GM11168 (cell line): ENCODE measurements at regions not wholly inside any gene's neighbourhood (a gene's known extent, or its start where the extent isn't known, plus 50 kb on each side); places are given as distances from the start of the nearest gene placed in this dataset.

Experiments used
- in situ Hi-C: fragments of 300-500 bp; cut with MboI; formaldehyde crosslinking; loops from one replicate; pipeline ENCODE4 v1.12.0; 2022; ENCODE audit warnings: low sequenced_read_pairs; ENCODE audit not compliant: unreplicated experiment

DNA sequence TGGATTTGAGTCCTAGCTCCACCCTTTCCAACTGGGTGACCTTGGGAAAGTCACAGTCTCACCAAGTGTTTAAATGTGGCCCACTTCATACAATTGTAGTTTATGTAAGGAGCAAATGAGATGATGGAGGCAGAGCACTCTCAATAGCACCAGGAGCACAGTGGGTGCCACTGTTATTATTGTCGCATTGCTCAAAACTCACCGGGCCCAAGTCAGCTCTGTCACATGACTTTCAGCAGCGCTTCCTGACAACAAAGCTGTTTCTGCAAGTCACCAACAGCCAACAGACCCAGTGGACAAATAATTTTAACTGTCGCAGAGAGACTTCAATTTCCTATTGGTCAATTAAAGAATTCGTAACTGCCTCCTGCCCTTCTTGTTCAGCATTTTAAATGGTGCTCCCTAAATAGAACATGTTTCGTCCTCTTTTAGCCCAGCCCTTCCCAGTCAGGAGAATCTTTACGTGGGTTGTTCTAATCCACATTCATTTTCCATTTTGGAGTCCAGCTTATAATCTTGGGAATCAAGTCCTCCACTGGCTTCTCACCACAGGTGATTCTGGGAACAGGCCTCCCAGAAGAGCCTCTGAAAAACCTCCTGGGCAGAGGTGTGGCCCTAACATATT is 415.6 kb upstream of the NPVF start:
- in situ Hi-C loops, result no loop called here

DNA sequence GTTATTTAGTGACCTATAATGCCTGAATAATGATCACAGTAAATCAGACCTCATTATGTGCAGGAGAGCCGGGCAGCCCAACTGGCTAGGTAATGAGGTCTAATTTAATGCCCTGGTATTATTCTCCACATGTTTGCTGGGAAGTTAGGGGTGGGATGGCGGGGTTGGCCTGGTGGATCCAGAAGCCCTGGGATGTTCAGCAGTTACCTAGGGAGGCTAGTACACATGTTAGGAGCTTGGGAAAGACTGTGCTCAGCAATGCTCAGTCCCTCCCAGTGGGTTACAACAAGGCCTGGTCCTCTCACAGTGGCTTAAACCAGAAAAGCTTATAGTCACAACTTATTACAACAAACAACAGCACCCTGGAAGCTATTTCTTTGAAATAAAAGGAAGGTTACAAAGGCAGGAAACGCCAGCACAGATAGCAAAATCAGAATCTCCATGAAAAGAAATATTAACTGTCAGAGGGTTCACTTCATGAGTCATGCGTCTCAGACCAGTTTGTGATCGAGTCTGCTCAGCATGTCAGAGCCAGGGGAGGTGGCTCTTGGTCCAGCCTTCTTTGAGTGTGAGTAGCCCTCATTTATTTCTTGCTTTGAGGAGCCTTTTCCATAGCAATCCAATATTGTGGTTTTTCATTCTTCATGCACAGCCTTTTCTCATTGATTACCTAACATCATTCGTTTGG is 418.6 kb upstream of the NPVF start:
- in situ Hi-C loops, result no loop called here

DNA sequence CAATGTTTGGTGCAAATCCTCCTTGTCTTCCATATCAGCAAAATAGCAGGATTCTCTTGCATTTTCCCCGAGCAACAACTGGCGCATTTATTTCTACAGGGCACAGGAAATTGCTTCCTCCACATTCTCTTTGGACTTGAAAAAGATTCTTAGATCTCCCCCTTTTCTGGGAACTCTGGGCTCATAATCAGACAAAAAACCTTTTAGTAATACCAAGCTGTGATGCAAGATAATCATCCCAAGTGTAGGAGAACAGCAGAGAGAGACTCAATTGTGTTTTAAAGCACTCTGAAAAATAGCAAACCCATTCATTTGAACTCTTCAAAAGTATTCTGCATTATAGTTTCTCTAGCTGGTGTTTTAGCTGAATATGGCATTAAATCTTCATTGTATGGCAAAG is 419.6 kb upstream of the NPVF start:
- in situ Hi-C loops, result no loop called here

DNA sequence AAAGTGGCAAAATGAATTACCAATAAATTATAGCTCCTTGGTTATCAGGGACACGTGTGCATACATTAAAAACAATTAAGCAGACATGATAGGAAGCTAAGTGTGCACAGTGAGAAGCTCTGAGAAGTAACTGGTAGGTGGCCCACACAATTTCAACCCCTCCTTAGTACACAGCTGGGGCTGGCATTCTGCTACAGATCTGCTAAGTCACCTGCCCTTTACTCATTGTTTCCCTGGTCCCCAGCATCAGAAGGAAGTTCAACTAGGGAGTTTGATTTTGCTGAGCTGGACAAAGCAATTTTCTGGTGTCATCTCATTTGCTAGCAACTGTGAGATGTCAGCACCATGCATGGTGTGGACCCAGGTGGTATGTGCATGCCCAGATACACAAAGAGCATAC is 424.1 kb upstream of the NPVF start:
- in situ Hi-C loops, result no loop called here

DNA sequence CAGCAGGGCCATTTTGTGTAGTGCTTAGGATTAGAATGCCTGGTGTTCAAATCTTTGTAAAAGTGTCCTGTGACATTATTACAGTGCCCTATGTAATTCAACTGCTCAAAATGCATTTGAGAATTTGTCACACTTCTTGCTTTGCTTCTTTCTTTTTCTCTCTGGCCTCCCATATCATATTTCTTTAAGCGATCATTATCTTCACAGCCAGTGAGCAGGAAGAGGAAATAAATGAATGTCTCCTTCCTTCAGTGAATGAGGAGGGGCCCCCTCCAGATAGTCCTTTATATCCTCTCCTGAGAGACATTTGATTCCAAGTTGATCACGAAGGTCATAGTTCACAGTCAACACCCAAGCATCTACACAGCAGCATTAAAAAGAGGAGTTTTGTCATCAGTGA is 425.1 kb upstream of the NPVF start:
- in situ Hi-C loops, result no loop called here

DNA sequence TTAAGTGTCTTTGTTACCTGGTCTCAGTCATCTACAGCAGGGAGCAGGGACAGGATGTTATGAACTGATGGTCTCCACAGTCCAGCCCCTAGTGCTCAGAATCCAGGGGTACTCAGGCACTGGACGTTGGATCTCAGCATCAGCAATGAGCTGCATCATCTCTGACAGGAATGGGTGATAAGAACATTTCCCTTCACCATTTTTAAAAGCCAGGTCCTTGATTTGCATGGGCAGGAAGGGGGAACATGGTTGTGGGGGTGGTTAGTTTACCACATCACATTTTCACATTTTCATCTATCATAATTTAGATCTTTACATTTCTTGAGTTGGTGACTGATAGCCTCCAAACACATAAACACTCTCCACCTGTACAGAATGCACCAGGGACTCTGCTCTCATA is 427.8 kb upstream of the NPVF start:
- in situ Hi-C loops, result no loop called here

DNA sequence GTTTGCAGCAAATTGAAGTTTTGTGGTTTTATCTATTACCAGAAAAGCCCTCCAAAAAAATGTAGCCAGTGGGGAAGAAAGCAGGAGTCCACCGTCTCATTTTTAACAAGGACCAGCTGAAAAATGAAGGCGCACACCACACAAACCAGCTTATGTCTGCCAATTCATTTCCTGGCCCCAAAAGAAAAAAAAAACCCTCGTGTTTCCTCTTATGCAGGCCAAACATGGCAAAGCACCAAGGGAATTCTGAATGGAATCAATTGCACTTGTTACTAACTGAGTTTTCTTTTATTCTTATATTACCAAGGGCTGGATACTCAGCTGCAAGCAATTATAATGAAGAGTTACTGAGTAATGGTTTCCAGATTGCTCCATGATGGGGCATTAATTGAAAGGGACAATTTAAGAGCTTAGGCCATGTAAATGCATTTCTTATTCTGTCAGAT is 428.3 kb upstream of the NPVF start:
- in situ Hi-C loops, result no loop called here

DNA sequence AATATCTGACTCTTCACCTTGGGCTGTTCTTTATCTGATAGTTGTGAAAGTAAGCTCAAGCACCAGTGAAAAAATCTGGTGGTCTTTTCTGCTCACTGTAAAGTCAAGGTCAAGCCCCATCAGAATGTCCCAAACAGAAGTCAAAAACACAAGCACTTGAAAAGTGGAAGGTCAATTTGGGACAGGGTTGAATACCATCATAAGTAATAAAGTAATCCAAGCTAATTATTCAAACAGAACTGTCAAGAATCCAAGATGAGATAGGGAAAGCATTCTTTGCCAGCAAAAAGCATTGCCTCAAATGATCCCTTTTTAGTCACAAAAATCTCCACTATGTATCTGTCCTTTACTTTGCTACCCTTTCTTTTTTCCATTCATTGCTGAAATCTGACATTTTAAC is 430.1 kb upstream of the NPVF start:
- in situ Hi-C loops, result no loop called here

DNA sequence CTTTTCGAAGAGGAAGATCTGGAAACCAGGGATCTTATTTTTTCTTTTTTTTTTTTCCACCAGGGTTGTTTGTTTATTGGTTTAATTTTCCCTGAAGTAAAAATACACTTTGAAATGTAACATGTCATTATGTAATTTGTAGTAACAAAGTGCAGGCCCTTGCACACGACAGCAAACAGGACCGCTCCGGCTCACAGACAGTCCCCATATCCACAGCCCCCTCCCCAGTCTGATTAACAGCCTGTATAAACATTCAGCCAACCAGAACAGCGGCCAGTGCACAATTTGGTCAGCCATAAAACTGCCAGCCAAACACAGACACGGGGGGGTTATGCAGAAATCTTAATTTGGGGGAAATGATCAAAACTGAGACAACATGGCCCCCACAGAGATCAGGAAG is 431.6 kb upstream of the NPVF start:
- in situ Hi-C loops, result no loop called here

DNA sequence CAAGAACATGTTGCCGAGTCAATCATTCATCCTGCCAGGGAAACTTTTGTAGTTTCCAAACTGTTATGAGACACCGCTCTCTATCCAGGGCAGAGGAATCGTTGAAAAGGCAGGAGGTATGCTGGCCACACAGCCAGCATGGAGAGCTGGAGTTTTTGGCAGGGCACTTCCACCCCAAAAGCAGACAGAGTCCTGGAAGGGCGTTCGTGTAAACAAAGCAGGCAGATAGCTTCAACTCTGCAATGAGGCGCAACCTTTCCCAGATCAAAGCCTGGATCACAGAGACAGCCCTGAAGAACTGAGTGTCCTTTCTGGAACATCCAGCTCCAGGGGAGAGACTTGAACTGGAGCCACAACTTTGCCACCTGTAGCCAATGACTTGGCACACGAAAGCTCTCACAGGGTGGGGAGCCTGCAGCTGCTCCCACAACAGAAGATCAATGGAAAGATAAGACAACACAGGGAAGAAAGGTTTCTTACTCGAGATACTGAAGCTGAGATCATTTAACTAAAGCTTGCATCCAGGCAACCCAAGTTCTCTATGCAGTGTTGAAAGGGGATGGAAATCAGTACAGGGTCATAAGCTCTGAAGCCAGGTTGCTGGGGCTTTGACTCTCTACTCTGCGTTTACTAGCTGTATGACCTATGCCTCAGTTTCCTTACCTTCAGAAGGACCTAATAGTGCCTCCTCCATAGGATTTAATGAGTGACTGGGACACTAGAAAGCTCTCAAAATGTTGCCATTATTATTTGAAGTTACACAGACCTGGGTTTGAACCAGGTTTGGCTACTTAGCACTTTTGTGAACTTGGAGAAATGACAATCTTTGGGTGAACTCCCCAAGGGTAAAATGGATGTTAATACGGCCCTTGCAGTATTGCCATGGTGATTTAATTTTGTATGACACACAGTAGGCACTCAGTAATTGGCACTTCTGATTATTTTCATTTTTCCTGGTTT is 434.8 kb upstream of the NPVF start:
- in situ Hi-C loops, result no loop called here

DNA sequence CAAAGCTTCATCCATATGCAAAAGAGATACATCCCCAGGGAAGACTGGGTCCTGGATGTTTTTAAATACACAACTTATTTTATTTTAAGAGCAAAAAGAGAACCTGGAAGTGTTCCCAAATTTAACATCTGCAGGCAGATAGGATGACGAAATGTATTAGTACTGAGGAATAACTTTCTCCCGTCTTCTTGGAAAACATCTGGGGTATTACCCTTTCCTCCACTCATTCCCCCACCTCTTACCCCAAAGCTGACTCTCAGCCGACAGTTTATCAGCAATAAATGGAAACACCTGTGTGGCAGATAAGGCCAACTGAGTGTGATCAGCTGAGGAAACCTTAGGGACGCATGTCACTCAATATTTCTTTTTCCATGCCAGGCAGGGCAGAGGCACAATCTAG is 435.6 kb upstream of the NPVF start:
- in situ Hi-C loops, result no loop called here

DNA sequence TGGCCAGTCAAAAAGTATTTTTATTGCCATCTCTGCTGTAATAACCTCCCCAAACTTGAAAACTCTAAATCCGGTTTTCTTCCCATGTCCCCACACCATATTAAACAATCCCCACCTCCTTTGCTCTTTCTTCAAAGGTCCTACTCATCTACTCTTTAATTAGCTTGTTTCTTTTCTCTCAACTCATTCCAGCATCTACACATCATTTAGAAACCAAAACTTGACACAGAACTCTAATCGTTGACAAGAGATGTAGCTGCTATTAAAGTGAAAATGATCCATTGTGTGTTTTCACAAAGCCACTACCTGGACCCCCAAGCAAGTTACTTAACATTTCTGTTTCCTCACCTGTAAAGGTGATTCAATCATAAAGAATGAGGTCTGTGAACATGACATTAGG is 436.3 kb upstream of the NPVF start:
- in situ Hi-C loops, result no loop called here

DNA sequence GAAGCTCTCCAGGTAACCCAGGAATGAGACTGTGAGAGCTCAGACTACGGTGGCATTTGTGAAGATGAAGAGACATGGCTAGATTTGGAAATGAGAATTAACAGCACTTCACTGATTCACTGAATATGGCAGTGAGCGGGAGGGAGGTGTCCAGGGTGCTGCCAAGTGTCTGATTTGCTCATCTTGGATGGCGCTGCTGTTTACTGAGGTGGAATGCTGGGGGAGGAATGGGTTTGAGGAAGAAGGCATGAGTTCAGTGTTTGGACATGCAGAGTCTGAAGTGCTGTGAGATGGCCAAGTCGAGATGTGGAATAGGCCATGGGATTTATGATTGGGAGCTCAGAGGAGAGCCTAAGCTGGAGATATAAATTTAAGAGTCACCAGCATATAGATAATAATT is 437.1 kb upstream of the NPVF start:
- in situ Hi-C loops, result no loop called here

DNA sequence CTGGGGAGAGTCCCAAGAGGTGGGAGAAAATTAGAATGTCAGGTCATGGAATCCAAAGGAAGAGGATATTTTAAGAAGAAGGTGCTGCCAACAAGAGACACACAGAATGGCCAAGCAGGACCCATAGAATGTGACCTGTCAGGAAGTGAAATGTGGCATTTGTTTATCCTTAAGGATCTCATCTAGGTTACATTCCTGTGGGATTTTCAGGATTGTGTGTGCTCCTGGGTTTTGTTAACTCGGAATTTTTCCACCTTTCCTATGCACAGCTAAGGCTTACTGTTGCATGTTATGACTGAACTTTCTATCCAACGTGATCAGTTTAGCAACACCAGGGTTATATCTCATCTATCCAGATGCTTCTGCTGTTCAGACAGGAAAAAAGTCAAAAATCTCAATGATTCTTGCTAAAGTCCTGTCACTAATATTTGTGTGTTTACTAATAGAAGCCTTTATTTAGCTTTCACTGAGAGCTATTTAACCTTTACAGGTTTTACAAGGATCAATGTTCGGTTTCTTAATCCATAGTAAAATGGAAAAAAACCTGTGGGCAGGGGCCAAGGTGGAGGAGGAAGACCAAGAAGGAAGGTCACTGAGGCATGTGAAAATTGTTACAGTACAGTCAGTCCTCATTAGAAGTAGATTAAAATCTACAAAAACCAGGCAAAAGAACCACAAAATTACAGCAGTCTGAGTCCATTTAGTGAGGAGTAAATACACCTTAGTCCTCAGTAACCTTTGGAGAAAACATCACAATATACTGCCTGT is 437.8 kb upstream of the NPVF start:
- in situ Hi-C loops, result no loop called here

DNA sequence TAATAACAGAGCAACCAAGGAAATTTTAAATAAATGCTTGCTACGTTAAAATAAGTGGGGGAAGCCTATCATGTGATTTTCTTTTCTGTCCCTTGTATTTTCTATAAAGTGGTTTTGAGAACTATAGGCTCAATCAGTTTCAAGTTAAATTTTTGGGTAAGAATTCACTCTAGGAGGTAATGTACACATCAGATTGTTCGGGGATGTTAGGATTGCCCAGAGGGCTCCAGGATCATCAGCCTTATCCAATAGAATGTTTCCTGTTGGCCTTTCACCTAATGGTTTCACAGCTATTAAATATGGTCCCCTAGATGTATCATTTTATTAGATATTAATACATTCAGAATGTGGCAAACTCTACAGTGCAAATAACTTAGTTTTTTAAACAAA is 438.4 kb upstream of the NPVF start:
- in situ Hi-C loops, result no loop called here

DNA sequence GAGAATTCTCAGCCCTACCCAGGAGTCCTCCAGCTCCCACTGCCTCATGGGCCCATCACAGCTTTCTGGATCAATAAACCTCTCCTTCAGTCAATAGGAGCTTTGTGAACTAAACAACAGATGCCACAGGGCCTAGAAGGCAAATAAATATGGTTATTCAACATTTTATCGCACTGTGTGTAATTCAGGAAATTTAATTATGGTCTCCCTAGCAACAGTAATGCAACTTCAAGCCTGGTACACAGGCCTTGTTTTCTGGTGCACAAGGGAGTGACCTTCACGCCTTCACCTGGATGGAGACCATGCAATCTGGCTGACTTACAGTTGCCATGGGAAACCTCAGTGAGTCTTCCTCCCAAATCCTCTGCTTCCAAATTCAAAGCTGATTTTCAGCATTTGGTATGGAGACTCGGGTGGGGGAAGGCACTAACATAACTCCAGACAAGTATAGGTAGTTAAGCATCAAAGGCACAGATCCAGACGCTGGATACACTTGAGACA is 441.0 kb upstream of the NPVF start:
- in situ Hi-C loops, result no loop called here

DNA sequence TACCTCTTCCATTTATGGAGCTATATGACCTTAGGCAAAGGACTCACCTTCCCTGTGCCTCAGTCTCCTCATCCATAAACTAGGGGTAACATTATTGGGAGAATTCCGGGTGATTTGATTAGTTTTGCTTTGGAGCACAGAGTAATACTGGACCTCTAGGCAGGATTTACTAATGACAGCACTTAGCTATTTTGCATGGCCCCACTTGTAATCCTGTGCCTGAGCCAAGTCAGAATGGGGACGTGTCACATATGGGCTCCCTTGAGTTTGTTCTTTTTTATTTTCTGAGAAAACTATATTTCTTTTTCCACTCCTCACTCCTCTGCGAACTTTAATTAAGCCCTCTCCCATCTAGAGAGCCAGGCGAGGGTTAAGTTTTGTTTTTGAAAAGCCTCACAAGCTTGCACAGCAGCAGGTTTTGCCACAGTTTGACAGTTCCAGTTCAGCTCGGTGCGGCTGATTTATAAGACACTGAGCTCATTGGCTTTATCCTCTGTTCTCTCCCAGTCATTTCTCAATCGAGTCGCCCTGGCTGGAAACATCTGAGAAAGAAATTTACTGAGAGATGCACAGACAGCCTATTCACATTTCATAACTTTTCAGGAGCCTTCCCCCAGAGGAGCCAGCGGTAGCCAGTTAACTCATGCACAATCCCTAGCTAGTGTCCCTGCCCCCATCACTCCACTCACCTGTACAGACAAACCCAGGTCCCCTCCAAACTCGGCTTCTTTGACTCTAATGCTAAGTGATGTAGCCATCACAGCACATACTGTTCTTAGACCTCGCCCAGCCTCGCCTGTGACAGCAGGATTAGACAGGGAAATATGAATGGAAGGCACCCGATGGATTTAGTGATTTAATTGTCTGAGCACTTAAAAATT is 441.9 kb upstream of the NPVF start:
- in situ Hi-C loops, result no loop called here

DNA sequence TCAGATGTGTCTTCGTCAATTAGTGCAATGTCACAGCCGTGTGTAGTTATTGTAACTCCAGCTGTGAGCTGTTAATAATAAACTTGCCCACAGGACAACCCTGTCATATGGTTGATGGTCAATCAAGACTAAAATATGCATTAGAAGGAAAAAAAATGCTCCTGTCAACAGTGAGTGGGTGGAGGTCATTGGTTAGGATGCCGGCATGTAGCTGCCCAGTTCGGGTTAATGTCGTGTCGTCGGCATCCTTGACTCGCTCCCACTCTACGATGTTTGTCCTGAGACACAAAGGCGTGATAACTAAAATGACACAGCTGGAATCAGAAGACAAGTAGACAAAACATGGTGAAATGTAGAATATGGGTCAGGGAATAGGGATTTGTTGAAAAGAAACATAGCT is 442.8 kb upstream of the NPVF start:
- in situ Hi-C loops, result no loop called here

DNA sequence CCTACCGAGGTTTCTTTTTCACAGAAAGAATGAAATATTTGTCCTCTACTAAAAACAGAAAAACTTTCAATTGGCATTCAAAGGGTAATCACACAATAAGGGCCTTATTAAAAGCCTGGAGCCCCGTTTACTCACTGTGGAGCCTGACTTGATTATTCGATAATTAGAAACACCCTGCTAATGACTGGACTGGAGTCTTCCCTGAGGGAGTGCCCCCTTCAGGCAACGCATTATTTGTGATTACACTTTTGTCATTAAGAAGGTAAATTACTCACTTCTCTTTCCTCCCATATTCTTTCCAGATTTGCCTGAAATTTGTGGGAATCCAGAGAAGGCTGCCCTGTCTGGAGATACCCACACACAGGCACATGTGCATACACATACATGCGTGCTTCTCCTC is 444.2 kb upstream of the NPVF start:
- in situ Hi-C loops, result no loop called here
